Transverse colon (tissue), 4 donors: ENCODE measurements at regions not wholly inside any gene's neighbourhood (a gene's known extent, or its start where the extent isn't known, plus 50 kb on each side); places are given as distances from the start of the nearest gene placed in this dataset.

Experiments
- DNase-seq: peaks from one replicate; pipeline ENCODE4 v3.0.0-alpha.2; 2019
- H3K27ac ChIP-seq, 4 donors: fragments of 200-600 bp; sonication (generic); 2 replicates each; pipeline ENCODE4 v1.5.1; 2016 to 2018; ENCODE audit warnings: inconsistent platforms in 4 of 4
- H3K27me3 ChIP-seq: fragments of 200-600 bp; sonication (generic); 2 replicates; pipeline ENCODE4 v1.5.1; 2017; ENCODE audit warnings: inconsistent platforms
- H3K36me3 ChIP-seq, 4 donors: fragments of 200-600 bp; sonication (generic); 2 replicates each; pipeline ENCODE4 v1.5.1; 2017 to 2019; ENCODE audit warnings: inconsistent platforms in 4 of 4
- H3K4me1 ChIP-seq, 4 donors: fragments of 200-600 bp; sonication (generic); 2 replicates each; pipeline ENCODE4 v1.5.1; 2017 to 2020; ENCODE audit warnings: inconsistent platforms in 4 of 4
- H3K4me3 ChIP-seq, 4 donors: fragments of 200-600 bp; sonication (generic); 1 replicate in 1 of 4; 2 replicates in 3 of 4; pipeline versions ENCODE4 v1.5.1 to v1.6.1; 2017 to 2019; ENCODE audit warnings: inconsistent platforms in 4 of 4
- H3K9me3 ChIP-seq, 2 donors: fragments of 200-600 bp; sonication (generic); 2 replicates each; pipeline ENCODE4 v1.5.1; 2017 to 2019; ENCODE audit warnings: inconsistent platforms in 2 of 2
- CTCF ChIP-seq, 5 experiments: fragments of 200-600 bp in 3 of 5; fragments of 450-650 bp in 2 of 5; sonication (generic) in 3 of 5; IDR thresholded peaks; 1 replicate in 2 of 5; 2 replicates in 3 of 5; pipeline ENCODE4 v1.5.1; 2016 to 2017; ENCODE audit warnings: antibody characterized with exemption in 5 of 5, inconsistent platforms in 3 of 5, mild to moderate bottlenecking in 2 of 5, moderate library complexity in 1 of 5
- EP300 ChIP-seq: sonication (generic); formaldehyde crosslinking; IDR thresholded peaks from one replicate; pipeline ENCODE4 v1.6.1; 2017; ENCODE audit warnings: antibody characterized with exemption, low read depth
- POLR2A ChIP-seq: fragments of 450-650 bp; IDR thresholded peaks from one replicate; pipeline ENCODE4 v1.6.1; 2016; ENCODE audit warnings: antibody characterized with exemption, mild to moderate bottlenecking, moderate library complexity
- POLR2AphosphoS5 ChIP-seq, 3 donors: sonication (generic); formaldehyde crosslinking; IDR thresholded peaks; one replicate each; pipeline ENCODE4 v1.6.1; 2016; ENCODE audit warnings: antibody characterized with exemption in 3 of 3
- WGBS, 2 donors: methylation state at CpG; one replicate each; pipeline ENCODE4 v1.1.5; 2018; ENCODE audit warnings: low coverage in 1 of 2; 5-methylcytosine and 5-hydroxymethylcytosine counted together
- in situ Hi-C, 4 donors: fragments of 200-750 bp; cut with MboI; loops; one replicate each; pipeline versions ENCODE4 v1.15.0 to v1.15.1; 2017; ENCODE audit warnings: low sequenced_read_pairs in 3 of 4, low pct_ligation_motif_present in 1 of 4, low pct_unique_long_range_greater_than_20kb in 1 of 4
- intact Hi-C: fragments of 100-400 bp; cut with DNase I; formaldehyde crosslinking; loops from one replicate; pipeline ENCODE4 v1.15.1; 2023; ENCODE audit warnings: low total_unique reads

GRCh38 chr3:151552589-151552988 lies 91.7 kb upstream of the IGSF10 start:
- no peak overlapping the region for H3K27ac ChIP-seq
- no peak for TF ChIP-seq EP300
- TF ChIP-seq CTCF (IDR thresholded peaks at IDR 0.05): no peak
- TF ChIP-seq POLR2AphosphoS5 (IDR thresholded peaks at IDR 0.05): no peak
- TF ChIP-seq POLR2A: no peak
- no peaks in the 10 kb centered on the region for H3K9me3 ChIP-seq
- no peak overlapping the region for H3K4me3 ChIP-seq
- in situ Hi-C loops (no loop called here), intact Hi-C loops (no loop called here)
- H3K27me3 ChIP-seq: no peaks in the 10 kb centered on the region
- no peaks in the 10 kb centered on the region for H3K36me3 ChIP-seq
- DNase-seq: no peak
- 83 to 89% methylated on average over 2 of the region's 2 CpGs for WGBS, 2 donors
- peaks cover 0 to 3% (median 0%) of the 10 kb centered on the region in 4 donors for H3K4me1 ChIP-seq

- no peak for DNase-seq
- H3K9me3 ChIP-seq: no peaks in the 10 kb centered on the region
- no peaks in the 10 kb centered on the region for H3K27me3 ChIP-seq
- H3K4me1 ChIP-seq: no peaks in the 10 kb centered on the region
- intact Hi-C loops: no loop called here
- H3K27ac ChIP-seq: no peak overlapping the region
- H3K4me3 ChIP-seq: no peak overlapping the region
- TF ChIP-seq CTCF (IDR thresholded peaks at IDR 0.05): no peak
- no peak for TF ChIP-seq EP300
- TF ChIP-seq POLR2A: no peak
- TF ChIP-seq POLR2AphosphoS5 (IDR thresholded peaks at IDR 0.05): no peak
- in situ Hi-C loops: no loop called here
- 84 to 90% methylated on average over 2 to 5 of the region's 5 CpGs for WGBS, 2 donors
- H3K36me3 ChIP-seq: no peaks in the 10 kb centered on the region
Observed at GRCh38 chr3:151550642-151551041, 89.8 kb upstream of the IGSF10 start.

- in situ Hi-C loops: no loop called here
- WGBS, 2 donors: 73 to 83% methylated on average over 4 of the region's 4 CpGs
- DNase-seq: no peak
- no peaks in the 10 kb centered on the region for H3K36me3 ChIP-seq
- H3K4me1 ChIP-seq: no peaks in the 10 kb centered on the region
- no peaks in the 10 kb centered on the region for H3K9me3 ChIP-seq
- H3K4me3 ChIP-seq: no peak overlapping the region
- H3K27ac ChIP-seq: no peak overlapping the region
- no peaks in the 10 kb centered on the region for H3K27me3 ChIP-seq
- intact Hi-C loops: no loop called here
- TF ChIP-seq CTCF (IDR thresholded peaks at IDR 0.05) (no peak), POLR2A (no peak), POLR2AphosphoS5 (IDR thresholded peaks at IDR 0.05) (no peak), EP300 (no peak)
Observed at GRCh38 chr3:151550025-151550618, 89.3 kb upstream of the IGSF10 start.

GRCh38 chr3:151548195-151548594 lies 87.3 kb upstream of the IGSF10 start:
- H3K4me3 ChIP-seq: no peak overlapping the region
- DNase-seq: no peak
- TF ChIP-seq EP300: no peak
- no peak for TF ChIP-seq CTCF (IDR thresholded peaks at IDR 0.05)
- no peak for TF ChIP-seq POLR2AphosphoS5 (IDR thresholded peaks at IDR 0.05)
- TF ChIP-seq POLR2A: no peak
- intact Hi-C loops (no loop called here), in situ Hi-C loops (no loop called here)
- no peaks in the 10 kb centered on the region for H3K36me3 ChIP-seq
- H3K4me1 ChIP-seq: no peaks in the 10 kb centered on the region
- H3K27me3 ChIP-seq: no peaks in the 10 kb centered on the region
- H3K9me3 ChIP-seq: no peaks in the 10 kb centered on the region
- H3K27ac ChIP-seq: no peak overlapping the region
- 86% methylated on average over 2 of the region's 2 CpGs; no CpG with 5 or more reads in 1 of the 2 donors for WGBS, 2 donors
